ENCODE measurements at regions not wholly inside any gene's neighbourhood (a gene's known extent, or its start where the extent isn't known, plus 50 kb on each side); places are given as distances from the start of the nearest gene placed in this dataset.

DNA sequence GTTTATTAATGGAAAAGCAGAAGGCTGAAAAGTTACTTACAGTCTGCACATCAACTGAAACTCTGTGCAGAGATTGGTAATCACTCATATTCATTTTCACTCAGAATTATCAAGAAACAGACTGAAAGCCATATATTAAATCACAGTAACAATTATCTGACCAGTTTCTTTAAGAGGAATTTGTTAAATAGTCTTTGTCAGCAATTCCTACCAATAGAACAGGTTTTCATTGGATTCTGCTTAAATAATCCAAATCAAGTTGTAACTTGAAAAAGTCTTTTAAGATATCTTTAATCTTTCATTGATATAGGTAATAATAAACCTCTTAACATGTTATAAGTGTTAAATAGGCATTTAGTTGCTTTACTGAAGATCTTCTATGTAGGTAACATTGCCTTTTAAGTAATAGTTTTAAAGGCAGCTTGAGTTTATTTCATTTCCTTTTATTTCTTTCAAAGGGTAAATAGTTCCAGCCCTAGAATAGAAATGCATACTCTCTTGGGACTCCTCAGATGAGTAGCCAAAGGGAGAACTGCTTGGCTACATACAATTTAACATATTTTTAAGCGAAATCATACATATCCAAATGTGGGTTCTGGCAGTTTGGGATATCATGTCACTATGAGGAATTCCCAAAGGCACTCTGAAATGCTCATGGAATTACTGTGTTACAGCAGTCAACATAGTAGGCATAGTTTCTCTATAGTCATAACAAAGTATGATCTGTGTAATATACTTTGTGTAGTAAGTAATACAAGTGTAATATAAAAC, 326.0 kb upstream of the SPRY2 start:
- no peak for DNase-seq (ENCODE audit: low spot score)

DNA sequence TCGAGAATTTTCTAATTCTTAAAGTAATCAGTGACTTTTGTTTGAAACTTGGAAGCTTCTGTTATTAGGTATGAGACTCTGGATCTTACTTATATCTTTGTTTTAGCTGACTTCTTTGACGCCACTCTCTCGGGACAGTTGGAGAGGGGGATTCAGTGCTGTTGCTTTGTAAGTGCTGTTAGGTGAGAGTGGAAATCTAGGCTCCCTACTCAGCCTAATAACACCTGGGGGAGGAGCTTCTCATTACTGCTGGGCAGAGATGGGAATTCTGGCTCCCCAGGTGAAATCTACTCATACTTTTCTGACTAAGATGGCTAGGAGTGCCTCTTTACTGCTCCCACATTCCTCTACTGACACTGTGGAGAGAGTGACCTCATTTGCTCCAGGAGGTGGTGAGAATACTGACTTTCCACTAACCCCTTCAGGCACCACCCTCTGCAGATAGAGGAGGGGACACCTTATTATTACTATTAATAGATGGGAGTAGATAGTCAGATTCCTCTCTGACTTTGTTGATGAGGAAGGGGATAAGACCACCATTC, 324.9 kb upstream of the SPRY2 start:
- DNase-seq (ENCODE audit: low spot score): no peak

DNA sequence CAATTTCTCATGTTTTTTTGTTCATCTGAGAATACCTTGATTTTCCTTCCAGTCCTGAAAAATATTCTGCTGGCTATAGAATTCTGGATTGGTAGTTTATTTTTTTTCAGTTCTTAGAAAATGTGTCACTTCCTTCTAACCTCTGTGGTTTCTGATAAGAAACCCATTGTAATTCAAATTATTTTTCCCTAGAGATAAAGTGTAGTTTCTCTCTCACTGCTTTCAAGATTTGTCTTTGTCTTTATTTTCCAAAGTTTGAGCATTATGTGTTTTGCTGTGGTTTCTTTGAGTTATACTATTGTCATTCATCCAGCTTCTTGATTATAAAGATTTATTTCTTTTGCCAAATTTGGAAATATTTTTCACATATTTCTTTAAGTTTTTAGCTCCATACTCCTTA, 324.0 kb upstream of the SPRY2 start:
- DNase-seq (ENCODE audit: low spot score): no peak

DNA sequence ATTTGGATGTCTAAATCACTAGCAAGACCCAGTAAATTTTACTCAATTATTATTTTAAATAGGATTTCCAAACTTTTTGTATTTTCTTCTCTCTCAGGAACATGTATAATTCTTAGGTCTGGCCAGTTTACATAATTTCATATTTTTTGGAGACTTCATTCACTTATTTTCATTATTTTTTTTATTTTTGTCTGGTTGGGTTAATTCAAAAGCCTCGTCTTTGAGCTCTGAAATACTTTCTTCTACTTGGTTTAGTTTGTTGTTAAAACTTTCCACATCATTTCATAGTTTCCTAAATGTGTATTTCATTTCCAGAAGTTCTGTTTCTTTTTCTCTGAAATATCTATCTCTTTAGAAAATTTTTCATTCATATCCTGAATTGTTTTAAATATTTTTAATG, 322.9 kb upstream of the SPRY2 start:
- DNase-seq (ENCODE audit: low spot score): no peak

DNA sequence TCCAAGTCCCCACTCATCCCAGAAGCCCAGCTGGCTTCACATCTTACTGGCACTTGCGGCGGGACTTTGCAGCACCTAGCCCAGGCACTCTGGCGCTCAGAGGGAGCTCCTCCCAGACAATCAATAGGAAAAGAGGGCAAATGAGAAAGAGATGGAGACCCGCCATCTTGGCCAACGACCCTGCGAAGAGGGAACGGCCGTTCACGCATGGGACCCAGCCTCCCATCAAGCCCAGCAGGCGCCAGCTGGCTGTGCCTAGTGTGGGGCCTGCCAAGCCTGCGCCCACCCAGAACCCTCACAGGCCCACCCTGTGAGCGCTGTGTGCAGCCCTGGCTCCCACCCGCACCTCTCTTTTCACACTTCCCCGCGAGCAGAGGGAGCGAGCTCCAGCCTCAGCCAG, 317.8 kb upstream of the SPRY2 start:
- no peak for DNase-seq (ENCODE audit: low spot score)

DNA sequence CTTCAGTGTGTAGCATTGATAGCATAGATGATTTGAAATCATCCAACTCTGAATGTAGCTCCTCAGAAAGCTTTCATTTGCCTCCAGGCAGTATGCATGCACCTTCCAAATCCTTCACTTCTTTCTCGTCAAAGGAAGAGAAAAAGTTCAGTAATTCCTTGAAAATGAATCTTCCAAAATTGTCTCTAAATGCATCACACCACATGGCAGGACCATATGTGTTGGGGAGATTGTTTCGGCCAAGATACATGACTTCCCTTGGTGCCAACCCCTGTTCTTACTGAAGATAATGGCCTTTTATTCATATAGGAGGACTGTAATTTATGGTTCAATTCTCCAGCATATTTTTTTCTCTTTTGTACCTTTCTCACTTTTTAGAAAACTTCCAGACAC, 315.6 kb upstream of the SPRY2 start:
- no peak for DNase-seq (ENCODE audit: low spot score)

DNA sequence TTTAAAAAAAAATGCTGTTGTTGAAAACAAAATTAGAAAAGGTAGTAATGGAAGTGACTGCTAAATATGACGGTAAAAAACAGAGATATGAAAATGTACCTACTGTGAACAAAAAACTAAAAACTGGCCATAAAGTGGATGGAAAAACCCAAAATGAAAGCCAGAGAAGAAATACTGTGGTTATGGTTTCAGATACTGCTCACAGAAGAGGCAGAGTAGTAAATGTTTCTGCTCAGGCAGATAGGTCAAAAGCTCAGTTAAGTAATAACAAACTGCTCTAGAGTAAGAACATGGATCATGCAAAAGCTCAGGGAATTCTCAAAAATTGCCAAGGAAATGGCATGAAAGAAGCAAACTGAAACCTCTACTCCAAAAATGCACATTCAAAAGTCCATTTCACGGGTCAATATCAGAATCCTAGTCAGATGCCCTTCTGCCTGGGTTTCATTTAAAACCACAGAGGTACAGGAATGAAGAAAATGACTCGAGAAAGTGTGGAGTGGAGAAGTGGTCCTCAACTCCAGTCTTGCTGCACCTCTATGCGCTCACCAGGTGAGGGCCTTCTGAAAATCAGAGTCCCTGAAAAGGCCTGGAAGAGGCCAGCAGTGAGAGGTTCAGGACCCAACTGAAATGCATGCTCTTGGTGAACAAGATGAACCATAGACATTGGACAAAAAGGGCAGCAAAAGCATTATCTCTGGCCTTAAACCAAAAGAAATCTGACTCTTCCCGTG, 315.0 kb upstream of the SPRY2 start:
- DNase-seq (ENCODE audit: low spot score): no peak

DNA sequence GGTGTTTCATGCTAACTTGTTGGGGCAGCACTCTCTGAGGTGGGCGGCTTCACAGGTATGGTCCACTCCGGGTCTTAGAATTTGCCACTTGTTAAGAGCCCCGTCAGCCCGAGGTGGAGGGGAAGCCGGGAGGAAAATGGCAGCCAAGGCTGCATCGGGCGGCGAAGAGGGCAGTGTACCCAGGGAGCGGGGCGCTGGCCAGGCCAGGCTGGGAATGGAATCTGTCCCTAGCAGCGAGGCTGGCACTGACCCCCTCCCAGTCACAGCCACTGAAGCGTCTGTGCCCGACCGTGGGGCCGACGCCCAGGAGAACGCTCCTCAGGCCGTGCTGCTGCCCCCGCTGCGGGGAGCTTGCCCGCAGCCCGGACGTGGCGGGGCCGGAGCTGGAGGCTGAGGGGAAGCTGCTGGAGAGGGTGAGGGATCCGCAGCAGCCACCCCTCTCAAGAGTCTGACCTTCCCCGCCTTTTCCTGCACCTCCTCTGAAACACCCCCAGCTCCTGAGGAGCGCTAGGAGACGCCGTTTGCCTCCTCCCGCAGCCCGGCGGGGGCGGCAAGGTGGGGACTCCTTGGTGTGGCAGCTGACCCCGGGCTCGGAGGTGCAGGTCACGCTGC, 313.8 kb upstream of the SPRY2 start:
- DNase-seq (ENCODE audit: low spot score): no peak

DNA sequence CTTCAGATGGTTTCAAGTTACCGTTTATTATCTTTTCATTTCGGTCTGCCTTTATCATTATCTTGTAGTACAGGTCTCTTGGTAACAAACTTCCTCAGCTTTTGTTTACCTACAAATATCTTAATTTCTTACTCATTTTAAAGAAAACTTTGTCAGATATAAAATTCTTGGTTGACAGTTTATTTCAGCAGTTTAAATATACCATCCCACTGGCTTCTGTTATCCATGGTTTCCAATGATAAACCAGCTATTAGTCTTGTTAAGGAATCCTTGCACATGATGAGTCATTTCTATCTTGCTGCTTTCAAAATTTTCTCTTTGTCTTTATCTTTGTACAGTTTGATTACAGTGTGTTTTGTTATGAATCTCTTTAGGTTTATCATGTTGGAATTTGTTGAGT, 308.3 kb upstream of the SPRY2 start:
- no peak for DNase-seq (ENCODE audit: low spot score)

DNA sequence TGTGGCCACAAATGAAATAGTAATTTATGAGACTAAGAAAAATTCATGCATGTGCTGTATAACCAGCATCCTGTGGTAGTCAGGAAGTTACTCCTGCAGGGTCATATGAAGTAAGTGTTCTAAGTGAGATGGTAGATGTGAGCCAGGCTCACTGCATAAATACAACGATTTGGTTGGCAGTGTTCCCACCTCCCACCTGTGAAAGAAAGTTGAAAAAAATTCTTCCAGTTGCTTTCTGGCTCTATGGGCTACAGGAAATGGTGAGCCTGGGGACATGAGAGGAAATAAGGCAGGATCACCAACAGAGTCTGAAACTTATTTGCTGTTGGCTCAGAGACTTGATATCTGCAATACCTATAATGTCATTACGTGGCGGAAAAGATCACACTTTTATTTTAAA, 301.7 kb upstream of the SPRY2 start:
- DNase-seq (ENCODE audit: low spot score): no peak

DNA sequence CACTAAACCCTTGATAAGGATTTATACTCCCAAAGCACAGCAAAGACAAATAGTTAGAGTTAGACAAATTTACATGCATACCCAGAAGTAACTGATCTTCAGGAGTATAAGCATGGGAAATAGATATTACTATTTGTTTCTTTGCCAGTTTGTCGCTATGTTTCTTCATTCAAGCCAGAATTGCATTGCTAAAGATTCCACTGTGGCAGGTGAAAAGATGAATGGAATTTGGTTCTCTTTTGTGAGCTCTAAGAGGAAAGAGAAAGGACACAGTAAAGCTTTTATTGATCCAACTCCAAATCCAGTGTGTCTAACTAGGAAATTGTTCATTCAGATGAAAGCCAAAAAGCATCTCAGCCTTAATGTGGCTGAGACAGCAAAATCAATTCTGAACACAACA, 292.3 kb upstream of the SPRY2 start:
- no peak for DNase-seq (ENCODE audit: low spot score)

DNA sequence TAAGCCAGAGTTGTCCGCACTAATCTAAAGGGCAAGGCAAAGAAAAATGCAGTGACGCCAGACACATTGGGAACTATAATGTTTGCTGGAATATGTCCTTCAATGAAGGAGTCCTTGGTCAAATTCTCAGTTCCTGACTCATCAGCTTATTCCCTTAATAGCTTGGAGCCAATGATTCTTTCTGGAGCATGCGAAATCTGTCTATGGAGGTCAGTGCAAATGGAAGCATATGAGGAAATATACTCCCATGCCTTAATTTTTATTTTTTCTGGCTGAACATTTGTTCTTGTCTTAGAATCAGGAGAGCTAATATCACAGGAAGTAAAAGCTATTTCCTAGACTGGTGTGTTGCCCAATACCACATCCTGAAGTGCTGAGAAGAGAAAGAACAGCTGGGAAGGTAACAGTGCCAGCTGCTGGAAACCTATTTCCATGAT, 289.8 kb upstream of the SPRY2 start:
- DNase-seq (ENCODE audit: low spot score): no peak

DNA sequence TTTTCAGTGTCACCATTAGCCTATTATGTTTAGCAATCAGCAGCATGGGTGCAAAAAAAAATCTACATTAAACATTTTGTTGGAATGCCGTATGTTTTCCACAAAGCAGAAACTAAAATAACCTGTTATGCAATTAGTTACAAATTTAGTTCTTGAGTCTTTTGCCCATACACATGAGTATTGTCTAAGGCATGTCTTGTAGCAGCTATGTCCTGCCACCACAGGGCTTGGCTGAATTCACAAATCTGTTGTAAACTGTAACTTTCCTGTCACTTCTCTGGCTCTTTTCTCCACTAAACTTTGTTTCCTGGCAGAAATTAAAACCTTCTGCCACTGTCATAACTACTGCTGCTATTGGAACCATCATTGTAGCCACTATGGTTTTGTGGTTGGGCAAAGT, 277.9 kb upstream of the SPRY2 start:
- DNase-seq (ENCODE audit: low spot score): no peak

DNA sequence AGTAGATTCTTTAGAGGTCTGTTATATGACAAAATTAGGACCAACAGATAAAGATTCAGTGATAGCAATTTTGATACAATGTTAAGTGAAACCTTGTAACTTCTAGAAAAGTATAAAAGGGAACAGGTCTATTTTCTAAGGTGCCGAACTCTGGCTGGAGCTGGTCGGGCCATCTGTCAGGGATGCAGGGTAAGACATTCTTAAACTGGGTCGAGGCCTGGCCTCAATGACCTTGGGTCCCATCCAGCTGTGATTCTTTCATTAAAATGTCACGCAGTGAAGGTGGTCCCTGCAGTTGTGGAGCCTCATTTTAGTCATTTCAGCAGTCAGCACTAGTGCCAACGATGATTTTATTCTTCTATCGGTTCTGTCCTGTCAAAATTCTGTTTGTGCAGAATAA, 271.9 kb upstream of the SPRY2 start:
- no peak for DNase-seq (ENCODE audit: low spot score)

DNA sequence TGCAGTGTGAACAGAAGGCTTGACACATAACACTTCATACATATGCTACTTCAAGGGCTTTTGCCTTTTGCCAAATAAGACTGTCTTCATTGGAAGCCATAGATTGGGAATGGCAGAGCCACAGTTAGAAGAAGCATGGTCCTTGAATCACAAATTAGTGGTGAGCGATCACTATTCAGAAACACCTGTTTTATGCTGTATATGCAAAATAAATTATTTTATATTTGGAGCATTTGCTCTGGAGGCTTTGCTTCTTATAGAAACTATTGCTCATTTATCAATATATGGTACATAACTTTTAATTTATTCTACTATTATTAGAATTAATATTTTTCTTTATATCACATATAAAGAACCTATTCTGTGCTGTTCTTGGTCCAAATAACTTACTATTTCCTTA, 270.4 kb upstream of the SPRY2 start:
- no peak for DNase-seq (ENCODE audit: low spot score)

DNA sequence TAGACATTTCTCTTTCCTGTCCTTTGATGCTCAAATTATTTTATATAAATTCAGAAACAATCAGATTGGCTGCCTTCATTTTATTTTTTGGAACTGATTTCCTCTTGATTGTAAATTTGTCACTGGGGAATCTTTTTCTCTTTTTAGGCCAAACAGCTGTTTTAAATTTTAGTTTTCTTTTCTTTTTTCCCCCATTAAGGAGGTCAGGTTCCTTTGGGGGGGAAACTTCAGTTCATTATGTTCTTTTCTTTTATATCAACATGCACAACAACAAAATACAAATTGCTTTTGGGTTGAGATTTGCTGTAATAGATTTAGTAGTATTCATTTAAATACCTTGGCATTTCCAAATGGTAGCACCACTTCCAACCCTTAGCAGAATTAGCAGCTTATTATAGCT, 264.8 kb upstream of the SPRY2 start:
- DNase-seq (ENCODE audit: low spot score): no peak

DNA sequence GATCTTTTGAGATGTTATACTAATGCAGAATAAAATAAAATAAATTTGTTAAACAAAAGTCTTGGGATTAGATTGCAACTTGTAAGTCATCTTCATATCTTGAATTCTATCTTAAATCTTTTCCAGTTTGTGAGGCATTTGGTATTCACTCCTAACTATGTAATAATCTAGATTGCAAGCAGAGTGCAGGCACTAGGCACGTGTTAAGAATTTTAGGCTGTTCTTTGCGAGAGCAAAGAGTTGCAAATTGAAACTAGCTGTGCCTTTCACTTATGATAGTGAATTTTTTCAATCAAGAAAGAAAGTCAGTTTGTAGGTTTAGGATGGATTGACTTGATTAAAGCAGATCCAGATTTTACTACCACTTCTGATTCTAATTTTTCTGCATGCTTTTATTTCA, 264.1 kb upstream of the SPRY2 start:
- no peak for DNase-seq (ENCODE audit: low spot score)

DNA sequence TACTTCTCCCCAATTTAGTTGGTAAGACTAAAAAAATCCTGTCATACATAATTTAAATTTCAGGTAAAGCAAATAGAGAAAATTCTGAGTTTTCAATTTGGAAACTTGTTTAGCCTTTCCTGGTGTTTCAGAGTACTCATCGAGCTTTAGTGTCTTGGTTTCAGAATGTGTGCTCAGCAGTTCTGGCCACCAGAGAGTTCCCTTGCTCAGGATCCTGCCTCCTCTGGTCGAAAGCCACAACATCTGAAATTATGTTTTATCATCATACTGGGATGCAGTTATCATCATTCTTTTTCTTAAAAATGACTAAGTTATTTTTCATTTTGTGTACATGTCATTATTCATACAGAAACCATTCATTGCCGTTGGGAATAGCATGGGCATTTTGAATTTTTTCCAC, 263.2 kb upstream of the SPRY2 start:
- no peak for DNase-seq (ENCODE audit: low spot score)

DNA sequence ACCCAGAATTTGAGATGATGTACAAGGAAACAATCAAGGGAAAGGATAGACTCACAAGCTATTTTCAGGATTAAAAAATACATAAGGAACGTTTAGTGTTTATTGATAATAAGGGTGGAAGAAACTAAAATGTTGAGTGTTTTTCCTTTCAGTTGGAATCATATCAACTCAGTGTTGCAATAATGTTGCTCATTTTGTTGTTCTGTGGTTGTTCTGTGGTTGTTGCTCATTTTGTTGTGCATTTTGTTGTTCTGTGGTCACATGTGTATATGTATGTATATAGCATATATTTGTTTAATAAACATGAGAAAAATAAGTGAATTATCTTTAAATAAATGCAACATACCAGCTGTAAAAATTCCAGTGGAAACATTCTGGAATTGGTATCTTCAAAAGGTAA, 262.4 kb upstream of the SPRY2 start:
- no peak for DNase-seq (ENCODE audit: low spot score)

DNA sequence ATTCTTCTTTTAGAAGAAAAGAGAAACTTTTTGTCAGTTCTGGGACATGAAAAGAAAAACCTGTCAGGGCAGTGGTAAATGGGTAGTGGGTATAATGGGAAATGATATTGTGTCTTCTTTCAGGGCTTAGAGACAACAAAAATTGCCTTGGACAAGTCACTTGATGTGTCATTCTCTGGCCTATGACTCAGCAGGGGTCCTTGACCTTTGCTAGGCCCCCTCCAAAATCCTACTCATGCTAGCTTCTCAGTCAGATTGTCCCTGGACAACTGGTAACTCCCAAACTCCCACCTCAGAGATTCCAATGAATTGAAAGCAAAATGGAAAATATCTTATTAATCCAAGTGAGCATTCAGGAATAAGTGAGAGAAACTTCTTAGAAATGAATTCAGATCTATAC, 258.8 kb upstream of the SPRY2 start:
- DNase-seq (ENCODE audit: low spot score): no peak

DNA sequence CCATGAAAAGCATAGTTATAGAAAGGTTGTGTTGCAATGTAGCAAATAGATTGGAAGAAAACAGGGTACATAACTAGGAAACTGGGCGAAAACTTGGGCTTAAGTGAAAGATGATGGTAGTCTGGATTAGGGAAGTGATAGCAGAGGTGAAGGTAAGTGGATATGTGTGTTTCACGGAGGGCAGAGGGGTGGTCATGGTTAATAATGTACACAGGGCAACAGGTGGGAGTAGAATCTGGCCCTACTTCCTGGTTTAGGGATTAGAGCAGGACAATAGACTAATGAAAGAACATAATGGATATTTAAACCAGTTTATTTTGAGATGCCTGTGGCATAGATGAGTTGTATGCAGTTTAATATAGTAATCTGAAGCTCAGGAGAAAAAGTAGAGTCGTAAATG, 257.3 kb upstream of the SPRY2 start:
- no peak for DNase-seq (ENCODE audit: low spot score)

DNA sequence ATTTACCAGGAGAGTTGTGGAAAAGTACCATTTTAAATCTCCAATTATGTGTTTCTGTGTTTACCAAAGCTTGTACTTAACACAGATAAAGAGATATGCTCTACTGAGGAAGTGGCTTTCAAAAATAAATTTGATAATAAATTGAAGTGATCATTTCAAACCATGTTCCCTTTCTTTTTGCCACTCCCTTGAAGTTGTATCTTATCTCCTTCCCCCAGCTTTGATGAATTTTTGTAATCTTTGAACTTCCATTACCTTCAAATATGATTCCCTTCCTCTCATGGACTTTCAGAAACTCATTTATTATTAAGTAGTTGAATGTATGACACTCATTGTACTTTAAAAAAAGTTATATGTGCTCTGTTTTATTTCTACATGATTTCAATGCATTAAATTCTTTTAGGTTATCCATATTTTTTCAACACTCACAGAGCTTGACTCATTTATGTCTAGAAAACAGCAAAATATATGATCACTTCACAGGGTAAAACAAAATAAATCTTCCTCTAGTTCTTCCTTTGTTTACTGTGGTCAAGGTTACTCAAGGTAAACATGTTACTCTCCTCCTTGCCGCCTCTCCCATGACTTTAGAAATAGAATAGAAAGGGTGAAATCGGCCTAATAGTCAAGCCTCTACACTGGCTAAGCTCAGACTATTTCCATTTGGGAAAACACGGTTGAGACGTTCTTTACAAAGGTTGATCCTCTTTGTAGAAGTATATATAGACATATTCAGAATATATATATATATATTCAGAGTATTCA, 251.2 kb upstream of the SPRY2 start:
- no peak for DNase-seq (ENCODE audit: low spot score)

Data from activated CD4-positive, alpha-beta T cell treated with anti-CD3 and anti-CD28 coated beads, Interleukin-2, Interleukin-4, amounts not matched to agents 100 ng/mL and 50 ng/mL, durations not matched to agents 16 hours and 8 hours (primary cell).